HEK293T (cell line): ENCODE measurements at regions not wholly inside any gene's neighbourhood (a gene's known extent, or its start where the extent isn't known, plus 50 kb on each side); places are given as distances from the start of the nearest gene placed in this dataset.

ENCODE experiments used
- ARNT ChIP-seq: fragments of 450-650 bp; IDR thresholded peaks from 2 replicates; pipeline ENCODE4 v1.6.1; 2017; ENCODE audit warnings: mild to moderate bottlenecking
- BHLHE40 ChIP-seq: fragments of 450-650 bp; IDR thresholded peaks from 2 replicates; pipeline ENCODE4 v1.6.1; 2016; ENCODE audit warnings: mild to moderate bottlenecking, moderate library complexity, borderline replicate concordance
- FOXA1 ChIP-seq: fragments of 450-650 bp; IDR thresholded peaks from 2 replicates; pipeline ENCODE4 v1.6.1; 2016; ENCODE audit warnings: mild to moderate bottlenecking
- FOXM1 ChIP-seq: fragments of 450-650 bp; IDR thresholded peaks from 2 replicates; pipeline ENCODE4 v1.6.1; 2017; ENCODE audit warnings: mild to moderate bottlenecking, borderline replicate concordance
- HDGF ChIP-seq: fragments of 450-650 bp; IDR thresholded peaks from 2 replicates; pipeline ENCODE4 v1.6.1; 2017; ENCODE audit warnings: antibody characterized with exemption, borderline replicate concordance
- LEF1 ChIP-seq: fragments of 450-650 bp; IDR thresholded peaks from 2 replicates; pipeline ENCODE4 v1.6.1; 2017; ENCODE audit warnings: mild to moderate bottlenecking, borderline replicate concordance
- PKNOX1 ChIP-seq: fragments of 450-650 bp; IDR thresholded peaks from 2 replicates; pipeline ENCODE4 v1.6.1; 2016
- SP1 ChIP-seq: fragments of 450-650 bp; IDR thresholded peaks from 2 replicates; pipeline ENCODE4 v1.6.1; 2017
- SUZ12 ChIP-seq: fragments of 450-650 bp; IDR thresholded peaks from 2 replicates; pipeline ENCODE4 v1.6.1; 2016; ENCODE audit warnings: mild to moderate bottlenecking
- ZNF384 ChIP-seq: fragments of 450-650 bp; IDR thresholded peaks from 2 replicates; pipeline ENCODE4 v1.6.1; 2016

GRCh38 chr13:58660826-58661225 lies 1029.3 kb downstream of the PCDH17 start:
- no peak for TF ChIP-seq SP1
- no peak for TF ChIP-seq ARNT
- no peak for TF ChIP-seq SUZ12
- no peak for TF ChIP-seq FOXA1
- no peak for TF ChIP-seq HDGF
- TF ChIP-seq FOXM1, result no peak
- TF ChIP-seq ZNF384, result no peak
- TF ChIP-seq PKNOX1, result no peak
- TF ChIP-seq LEF1, result no peak
- TF ChIP-seq BHLHE40, result no peak
